GM12873 (cell line): ENCODE measurements at regions not wholly inside any gene's neighbourhood (a gene's known extent, or its start where the extent isn't known, plus 50 kb on each side); places are given as distances from the start of the nearest gene placed in this dataset.

Experiments used
- TF ChIP-seq, protein P1 (sequence below): IDR thresholded peaks from 2 replicates; pipeline ENCODE4 v1.5.1; 2012; ENCODE audit warnings: low read depth, mild to moderate bottlenecking, moderate library complexity, low read length, control low read depth; ENCODE audit not compliant: insufficient read depth; ENCODE audit errors: missing control alignments

DNA sequence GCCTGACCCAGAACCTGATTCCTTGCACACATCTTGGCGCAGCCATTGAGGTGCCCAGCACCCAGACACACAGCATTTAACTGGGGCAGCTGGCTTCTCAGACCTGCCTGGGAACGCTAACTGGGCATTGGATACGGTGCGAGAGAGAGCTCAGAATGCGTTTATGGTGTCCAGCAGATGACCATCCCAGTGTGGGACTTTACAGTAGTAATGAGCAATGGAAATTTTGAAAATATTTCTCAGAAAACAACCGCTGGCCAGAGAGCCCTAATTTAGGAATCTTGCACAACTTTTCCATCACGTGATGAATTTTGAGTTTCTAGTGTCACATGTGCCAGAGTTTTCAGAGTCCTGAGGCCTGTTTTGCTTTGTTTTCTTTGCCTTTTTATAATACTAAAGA lies 78.2 kb upstream of the SEC61G start:
- TF ChIP-seq, protein P1, sequence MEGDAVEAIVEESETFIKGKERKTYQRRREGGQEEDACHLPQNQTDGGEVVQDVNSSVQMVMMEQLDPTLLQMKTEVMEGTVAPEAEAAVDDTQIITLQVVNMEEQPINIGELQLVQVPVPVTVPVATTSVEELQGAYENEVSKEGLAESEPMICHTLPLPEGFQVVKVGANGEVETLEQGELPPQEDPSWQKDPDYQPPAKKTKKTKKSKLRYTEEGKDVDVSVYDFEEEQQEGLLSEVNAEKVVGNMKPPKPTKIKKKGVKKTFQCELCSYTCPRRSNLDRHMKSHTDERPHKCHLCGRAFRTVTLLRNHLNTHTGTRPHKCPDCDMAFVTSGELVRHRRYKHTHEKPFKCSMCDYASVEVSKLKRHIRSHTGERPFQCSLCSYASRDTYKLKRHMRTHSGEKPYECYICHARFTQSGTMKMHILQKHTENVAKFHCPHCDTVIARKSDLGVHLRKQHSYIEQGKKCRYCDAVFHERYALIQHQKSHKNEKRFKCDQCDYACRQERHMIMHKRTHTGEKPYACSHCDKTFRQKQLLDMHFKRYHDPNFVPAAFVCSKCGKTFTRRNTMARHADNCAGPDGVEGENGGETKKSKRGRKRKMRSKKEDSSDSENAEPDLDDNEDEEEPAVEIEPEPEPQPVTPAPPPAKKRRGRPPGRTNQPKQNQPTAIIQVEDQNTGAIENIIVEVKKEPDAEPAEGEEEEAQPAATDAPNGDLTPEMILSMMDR, result no peak

DNA sequence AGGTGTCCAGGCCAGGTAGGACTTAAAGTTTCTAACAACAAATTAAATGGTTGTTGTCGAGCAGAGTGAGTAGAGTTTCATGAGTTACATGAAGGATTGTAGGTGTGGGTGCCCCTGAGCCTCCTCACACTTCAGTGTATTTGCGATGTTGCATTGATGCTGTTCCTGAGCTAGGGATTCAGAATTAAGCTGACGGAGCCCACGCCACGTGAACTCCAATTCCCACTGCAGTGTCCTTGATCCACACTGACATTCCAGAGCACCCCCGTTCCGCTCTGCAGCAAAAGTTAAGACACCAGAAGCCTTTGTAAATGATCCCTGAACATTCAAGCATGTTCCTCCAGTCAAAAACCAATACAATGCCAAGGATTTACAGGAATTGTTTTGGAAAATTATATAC lies 78.8 kb upstream of the SEC61G start:
- TF ChIP-seq, protein P1, result no peak

DNA sequence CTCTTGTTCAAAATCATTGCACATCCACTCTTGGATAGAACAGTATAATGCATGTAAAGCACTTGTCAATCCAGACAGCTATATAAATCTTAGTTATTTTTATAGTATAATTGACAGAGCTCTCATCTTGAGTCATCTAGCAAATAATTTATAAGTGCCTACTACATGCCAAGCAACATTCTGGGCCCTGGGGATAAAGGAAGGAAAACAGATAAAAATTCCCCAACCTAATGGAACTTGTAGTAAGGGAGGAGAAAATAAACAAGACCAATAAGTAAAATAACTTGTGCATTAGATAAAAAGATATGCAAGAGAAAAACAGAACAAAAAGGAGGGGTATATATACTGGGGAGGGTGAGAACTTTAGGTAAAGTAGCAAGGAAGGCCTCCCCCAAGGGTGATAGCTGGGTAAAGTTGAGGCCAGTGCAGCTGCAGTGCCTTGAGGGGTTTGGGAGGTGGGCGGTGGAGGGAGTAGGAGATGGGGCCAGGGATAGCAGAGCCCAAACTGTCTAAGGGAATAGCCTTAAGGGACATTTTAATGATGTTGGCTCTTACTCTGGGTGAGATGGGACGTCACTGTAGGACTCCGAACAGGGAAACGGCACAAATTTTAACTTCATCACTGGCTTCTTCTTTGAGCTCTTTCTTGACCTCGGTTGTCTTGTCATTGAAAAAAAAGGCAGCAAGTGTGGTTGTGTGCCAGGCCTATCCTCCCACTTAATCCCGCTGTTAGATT lies 79.3 kb upstream of the SEC61G start:
- TF ChIP-seq, protein P1, result no peak

DNA sequence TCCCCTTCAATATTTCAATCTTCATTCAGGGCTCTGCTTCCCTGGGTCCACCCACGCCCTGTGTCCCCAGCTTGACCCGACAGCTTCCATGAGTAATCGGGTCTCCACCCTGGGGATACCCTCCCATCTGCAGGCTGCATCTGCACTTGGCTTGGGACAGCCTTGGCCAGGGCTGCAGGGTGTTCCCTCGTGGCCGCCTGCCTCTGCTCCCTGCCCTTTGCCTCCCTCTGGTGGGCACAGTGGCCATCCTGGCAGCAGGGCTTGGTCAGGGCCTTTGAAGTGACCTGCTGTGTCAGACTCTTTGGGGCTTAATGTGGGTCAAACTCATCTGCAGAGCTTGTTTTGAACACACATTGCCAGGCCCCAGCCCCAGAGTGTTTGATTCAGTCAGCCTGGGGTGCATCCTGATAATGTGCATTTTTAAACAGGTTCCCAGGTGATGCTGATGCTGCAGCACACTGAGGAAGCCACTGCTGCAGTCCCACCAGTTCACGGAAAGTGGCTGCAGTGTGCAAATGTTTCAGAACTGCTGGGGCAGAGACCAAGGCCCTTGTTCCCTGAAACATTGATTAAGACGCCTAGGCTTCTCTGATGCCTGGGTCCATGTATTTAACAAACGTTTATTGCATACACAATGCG lies 80.7 kb upstream of the SEC61G start:
- TF ChIP-seq, protein P1, result peak; percentile 39

DNA sequence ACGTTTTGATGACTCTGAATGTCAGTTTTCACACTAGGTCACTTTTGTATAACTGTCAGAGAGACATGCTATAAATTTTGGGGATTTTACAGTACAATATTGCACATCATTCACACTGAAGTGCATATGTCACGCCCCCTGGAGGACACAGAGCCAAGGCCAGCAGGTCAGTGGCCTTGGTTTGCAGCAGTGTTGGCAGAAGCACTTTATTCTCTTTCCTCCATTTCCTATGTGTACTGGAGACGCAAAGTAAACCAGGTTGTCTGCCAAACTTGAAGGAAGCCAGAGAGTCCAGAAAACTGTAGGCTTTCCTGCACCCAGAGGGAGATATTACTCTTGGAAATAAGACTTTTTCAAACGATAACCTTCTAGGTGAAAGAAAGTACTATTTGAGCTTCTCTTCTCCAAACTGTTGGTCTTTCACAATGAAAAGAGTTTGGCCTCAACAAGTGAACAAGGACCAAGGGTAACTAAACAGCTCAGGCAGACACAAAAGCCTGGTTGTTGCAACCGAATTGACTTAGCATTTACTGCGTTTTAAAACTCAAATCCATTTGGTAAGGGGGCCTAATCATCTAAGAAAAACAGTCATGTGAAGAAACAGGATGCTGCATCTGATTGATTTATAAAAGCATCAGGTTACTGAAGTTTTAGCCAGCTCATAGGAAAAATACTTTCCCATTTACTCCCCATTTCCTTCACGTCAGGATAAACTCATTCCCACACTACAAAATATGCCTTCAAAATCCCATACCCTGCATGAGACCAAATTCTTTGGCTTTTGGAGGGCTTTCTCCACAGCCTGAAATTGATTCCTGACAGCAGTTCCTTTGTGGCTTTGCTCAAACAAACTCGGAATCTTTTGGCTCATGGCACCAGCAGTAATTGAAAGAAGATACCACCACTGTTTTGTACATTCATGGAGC lies 83.0 kb upstream of the SEC61G start:
- TF ChIP-seq, protein P1, result peak; percentile 53

DNA sequence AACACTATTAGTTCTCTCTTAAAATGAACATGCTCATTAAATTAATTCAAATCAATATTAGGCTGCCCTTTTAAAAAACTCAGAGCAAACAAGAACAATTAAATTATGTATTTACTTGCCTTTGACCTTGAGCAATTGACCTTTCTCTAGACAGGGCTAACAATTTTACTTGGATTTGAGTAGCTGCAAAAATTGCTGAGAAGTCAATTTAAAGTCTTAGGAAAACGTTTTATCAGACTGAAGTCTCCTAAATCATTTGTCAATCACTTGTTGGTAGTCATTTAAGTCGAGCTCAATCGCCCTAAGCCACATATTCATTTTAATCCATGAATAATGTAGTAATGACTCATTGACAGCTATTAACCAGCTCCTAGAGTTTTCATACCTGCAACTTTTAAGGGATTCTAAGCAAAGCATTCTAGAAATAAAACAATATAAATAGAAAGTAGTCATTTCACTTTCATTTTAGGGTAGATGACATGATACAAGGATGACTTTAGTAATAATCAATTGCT lies 84.9 kb upstream of the SEC61G start:
- TF ChIP-seq, protein P1, result no peak
